Esophagus muscularis mucosa (tissue), 4 donors: ENCODE measurements at regions not wholly inside any gene's neighbourhood (a gene's known extent, or its start where the extent isn't known, plus 50 kb on each side); places are given as distances from the start of the nearest gene placed in this dataset.
"Not testable (repeated sequence)": the region's sequence is repeated elsewhere in the genome, so short reads cannot be mapped to it uniquely, and the experiment has no call there.

Experiments used
- DNase-seq: peaks from one replicate; pipeline ENCODE4 v3.0.0-alpha.2; 2017; ENCODE audit errors: extremely low spot score
- H3K27ac ChIP-seq, 4 donors: fragments of 200-600 bp; sonication (generic); replicated peaks in 1 of 4; 1 replicate in 3 of 4; 2 replicates in 1 of 4; pipeline ENCODE4 v1.5.1; 2016 to 2019; ENCODE audit warnings: mild to moderate bottlenecking in 1 of 4
- H3K27me3 ChIP-seq, 4 donors: fragments of 200-600 bp; sonication (generic); one replicate each; pipeline versions ENCODE4 v1.5.1 to v1.6.0; 2016 to 2019
- H3K36me3 ChIP-seq, 4 donors: fragments of 200-600 bp; sonication (generic); one replicate each; pipeline ENCODE4 v1.5.1; 2016 to 2019
- H3K4me1 ChIP-seq, 4 donors: fragments of 200-600 bp; sonication (generic); one replicate each; pipeline ENCODE4 v1.5.1; 2016 to 2019
- H3K4me3 ChIP-seq, 4 donors: fragments of 200-600 bp; sonication (generic); 1 replicate in 2 of 4; 2 replicates in 2 of 4; pipeline ENCODE4 v1.5.1; 2016 to 2019; ENCODE audit warnings: mild to moderate bottlenecking in 4 of 4, moderate library complexity in 1 of 4
- H3K9me3 ChIP-seq, 4 donors: fragments of 200-600 bp; sonication (generic); 1 replicate in 3 of 4; 2 replicates in 1 of 4; pipeline ENCODE4 v1.5.1; 2016 to 2019
- EP300 ChIP-seq: sonication (generic); formaldehyde crosslinking; IDR thresholded peaks from one replicate; pipeline ENCODE4 v1.6.1; 2017; ENCODE audit warnings: antibody characterized with exemption
- POLR2A ChIP-seq: fragments of 450-650 bp; IDR thresholded peaks from one replicate; pipeline ENCODE4 v1.6.1; 2017; ENCODE audit warnings: antibody characterized with exemption, moderate library complexity, mild to moderate bottlenecking, low read depth
- POLR2AphosphoS5 ChIP-seq, 2 donors: sonication (generic); formaldehyde crosslinking; IDR thresholded peaks; one replicate each; pipeline ENCODE4 v1.6.1; 2017; ENCODE audit warnings: antibody characterized with exemption in 2 of 2
- WGBS: methylation state at CpG from one replicate; pipeline ENCODE4 v1.1.5; 2018; 5-methylcytosine and 5-hydroxymethylcytosine counted together
- intact Hi-C: fragments of 100-400 bp; cut with DNase I; formaldehyde crosslinking; loops from one replicate; pipeline ENCODE4 v1.15.1; 2023
- TF ChIP-seq, protein P1 (sequence below), 3 experiments: fragments of 200-600 bp in 2 of 3; fragments of 450-650 bp in 1 of 3; sonication (generic) in 2 of 3; IDR thresholded peaks; one replicate each; pipeline ENCODE4 v1.5.1; 2017 to 2019; ENCODE audit warnings: antibody characterized with exemption in 3 of 3, mild to moderate bottlenecking in 2 of 3, moderate library complexity in 1 of 3

DNA sequence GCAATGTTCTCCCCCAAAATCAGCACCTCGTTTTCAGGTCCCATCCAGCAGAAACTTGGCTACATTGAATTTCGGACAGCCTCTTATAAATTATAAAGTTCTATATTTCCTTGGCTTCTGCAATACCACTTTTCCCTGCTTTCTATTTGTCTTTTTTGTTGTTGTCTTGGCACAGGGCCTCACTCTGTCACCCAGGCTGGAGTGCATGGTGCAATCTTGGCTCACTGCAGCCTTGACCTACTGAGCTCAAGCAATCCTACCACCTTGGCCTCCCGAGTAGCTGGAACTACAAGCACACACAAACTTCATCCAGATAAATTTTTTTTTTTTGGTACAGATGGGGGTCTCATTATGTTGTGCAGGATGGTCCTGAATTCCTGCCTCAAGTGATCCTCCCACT is 55.3 kb upstream of the HECW1 start:
- Histone ChIP-seq H3K4me3 (no peak overlapping the region), H3K9me3 (no peaks in the 10 kb centered on the region), H3K27ac (no peak overlapping the region), H3K27me3 (peaks cover 0 to 15% (median 0%) of the 10 kb centered on the region in 4 donors), H3K36me3 (no peaks in the 10 kb centered on the region), H3K4me1 (no peaks in the 10 kb centered on the region)
- intact Hi-C loops = no loop called here
- TF ChIP-seq, protein P1, sequence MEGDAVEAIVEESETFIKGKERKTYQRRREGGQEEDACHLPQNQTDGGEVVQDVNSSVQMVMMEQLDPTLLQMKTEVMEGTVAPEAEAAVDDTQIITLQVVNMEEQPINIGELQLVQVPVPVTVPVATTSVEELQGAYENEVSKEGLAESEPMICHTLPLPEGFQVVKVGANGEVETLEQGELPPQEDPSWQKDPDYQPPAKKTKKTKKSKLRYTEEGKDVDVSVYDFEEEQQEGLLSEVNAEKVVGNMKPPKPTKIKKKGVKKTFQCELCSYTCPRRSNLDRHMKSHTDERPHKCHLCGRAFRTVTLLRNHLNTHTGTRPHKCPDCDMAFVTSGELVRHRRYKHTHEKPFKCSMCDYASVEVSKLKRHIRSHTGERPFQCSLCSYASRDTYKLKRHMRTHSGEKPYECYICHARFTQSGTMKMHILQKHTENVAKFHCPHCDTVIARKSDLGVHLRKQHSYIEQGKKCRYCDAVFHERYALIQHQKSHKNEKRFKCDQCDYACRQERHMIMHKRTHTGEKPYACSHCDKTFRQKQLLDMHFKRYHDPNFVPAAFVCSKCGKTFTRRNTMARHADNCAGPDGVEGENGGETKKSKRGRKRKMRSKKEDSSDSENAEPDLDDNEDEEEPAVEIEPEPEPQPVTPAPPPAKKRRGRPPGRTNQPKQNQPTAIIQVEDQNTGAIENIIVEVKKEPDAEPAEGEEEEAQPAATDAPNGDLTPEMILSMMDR (IDR thresholded peaks at IDR 0.05) = no peak
- TF ChIP-seq POLR2AphosphoS5 (IDR thresholded peaks at IDR 0.05) = no peak
- no peak for TF ChIP-seq EP300
- no peak for TF ChIP-seq POLR2A
- 92% methylated on average over 3 of the region's 3 CpGs for WGBS
- DNase-seq = no peak

DNA sequence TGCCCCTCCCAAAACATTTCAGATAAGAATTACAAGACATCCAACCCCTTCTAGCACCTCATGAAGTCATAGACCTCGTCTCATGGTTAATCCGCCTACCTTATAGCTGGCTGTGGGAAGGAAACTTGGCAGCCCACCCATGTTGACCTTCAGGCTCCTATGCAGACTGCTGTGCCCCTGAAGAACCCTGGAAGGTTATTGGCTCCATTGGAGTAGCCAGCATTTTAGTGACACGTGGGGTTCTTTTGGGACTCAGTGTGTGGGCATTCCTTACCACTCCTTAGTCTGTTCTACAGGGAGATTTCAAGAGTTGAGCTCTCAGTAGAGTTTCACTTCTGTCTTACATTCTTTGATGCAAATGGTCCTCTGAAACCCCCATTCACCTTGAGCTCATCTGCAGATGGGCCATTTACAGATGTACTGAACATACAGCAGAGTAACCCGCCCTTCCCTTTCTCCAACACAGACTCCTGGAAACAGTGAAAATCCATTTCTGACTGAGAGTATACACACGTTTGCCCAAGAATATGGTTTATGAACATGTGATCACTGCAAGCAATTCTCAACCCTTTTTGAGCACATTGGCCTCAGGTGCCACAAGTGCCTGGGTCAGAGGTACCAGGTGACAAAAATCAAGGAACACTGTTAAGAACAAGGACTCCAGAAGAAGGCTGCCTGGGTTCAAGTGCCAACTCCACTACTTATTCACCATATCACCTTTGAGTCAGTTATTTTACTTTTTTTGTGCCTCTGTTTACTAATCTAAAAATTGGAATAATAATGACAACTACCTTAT is 54.0 kb upstream of the HECW1 start:
- 74% methylated on average over 5 of the region's 5 CpGs for WGBS

DNA sequence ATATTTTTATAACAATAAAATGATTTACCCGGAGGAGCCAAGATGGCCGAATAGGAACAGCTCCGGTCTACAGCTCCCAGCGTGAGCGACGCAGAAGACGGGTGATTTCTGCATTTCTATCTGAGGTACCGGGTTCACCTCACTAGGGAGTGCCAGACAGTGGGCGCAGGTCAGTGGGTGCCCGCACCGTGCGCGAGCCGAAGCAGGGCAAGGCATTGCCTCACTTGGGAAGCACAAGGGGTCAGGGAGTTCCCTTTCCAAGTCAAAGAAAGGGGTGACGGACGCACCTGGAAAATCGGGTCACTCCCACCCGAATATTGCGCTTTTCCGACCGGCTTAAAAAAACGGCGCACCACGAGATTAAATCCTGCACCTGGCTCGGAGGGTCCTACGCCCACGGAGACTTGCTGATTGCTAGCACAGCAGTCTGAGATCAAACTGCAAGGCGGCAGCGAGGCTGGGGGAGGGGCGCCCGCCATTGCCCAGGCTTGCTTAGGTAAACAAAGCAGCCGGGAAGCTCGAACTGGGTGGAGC is 53.3 kb upstream of the HECW1 start:
- H3K4me1 ChIP-seq, H3K9me3 ChIP-seq, DNase-seq, intact Hi-C loops, H3K27ac ChIP-seq, H3K36me3 ChIP-seq, H3K4me3 ChIP-seq: not testable (repeated sequence)
- peaks cover 0 to 15% (median 0%) of the 10 kb centered on the region in 4 donors for H3K27me3 ChIP-seq
- WGBS = 81% methylated on average over 27 of the region's 33 CpGs

More for the DNA sequence above, 54.0 kb upstream of the HECW1 start:
- Histone ChIP-seq H3K4me3 (no peak overlapping the region), H3K4me1 (no peaks in the 10 kb centered on the region), H3K36me3 (no peaks in the 10 kb centered on the region), H3K27ac (no peak overlapping the region), H3K27me3 (peaks cover 0 to 15% (median 0%) of the 10 kb centered on the region in 4 donors), H3K9me3 (no peaks in the 10 kb centered on the region)
- DNase-seq = no peak
- TF ChIP-seq POLR2A = no peak
- TF ChIP-seq, protein P1 (IDR thresholded peaks at IDR 0.05) = no peak
- TF ChIP-seq EP300 = no peak
- TF ChIP-seq POLR2AphosphoS5 (IDR thresholded peaks at IDR 0.05) = no peak
- intact Hi-C loops = no loop called here
